HT-29 (cell line): ENCODE measurements at regions not wholly inside any gene's neighbourhood (a gene's known extent, or its start where the extent isn't known, plus 50 kb on each side); places are given as distances from the start of the nearest gene placed in this dataset.
A peak's percentile ranks its signal among the peaks of the same experiment; 100 is the strongest.

Experiments
- DNase-seq: peaks from one replicate; pipeline ENCODE4 v3.0.0-alpha.2; 2015; ENCODE audit warnings: low spot score

DNA sequence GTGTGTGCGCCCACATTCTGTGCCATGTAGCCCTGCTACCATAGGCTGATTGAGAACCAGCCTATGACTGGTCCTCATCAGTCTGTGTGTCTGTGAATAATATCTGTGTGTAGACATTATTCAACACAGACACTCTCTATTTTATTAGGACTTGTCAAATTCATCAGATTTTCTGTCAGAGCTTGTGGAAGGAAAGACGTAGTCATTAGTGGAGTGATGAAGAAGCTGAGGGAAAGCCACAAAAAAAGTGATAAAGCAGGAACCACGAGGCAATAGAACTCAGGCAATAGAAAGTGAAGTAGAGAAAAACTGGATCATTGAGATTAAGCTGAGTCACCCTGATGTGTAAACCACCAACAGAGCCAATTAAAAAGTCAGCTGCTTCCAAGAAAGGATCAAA lies 122.2 kb upstream of the MARCKS start:
- peak; percentile 9 for DNase-seq

DNA sequence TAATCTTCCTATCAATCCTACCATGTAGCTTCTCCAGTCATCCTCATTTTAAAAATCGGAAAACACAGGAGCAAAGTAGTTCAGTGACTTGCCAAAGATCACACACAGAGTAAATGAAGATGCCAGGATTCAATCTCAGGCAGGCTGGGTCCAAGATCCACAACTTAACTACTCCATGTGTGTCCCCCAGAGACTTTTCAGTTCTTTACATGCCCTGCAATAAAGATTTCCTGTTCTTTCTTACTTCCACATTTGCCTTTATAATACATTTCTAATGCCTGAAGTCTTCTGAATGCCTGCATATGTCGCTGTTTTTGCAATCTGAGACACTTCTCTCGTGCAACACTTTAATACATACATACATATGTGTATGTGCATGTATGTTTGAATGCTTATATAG lies 121.7 kb upstream of the MARCKS start:
- no peak for DNase-seq

DNA sequence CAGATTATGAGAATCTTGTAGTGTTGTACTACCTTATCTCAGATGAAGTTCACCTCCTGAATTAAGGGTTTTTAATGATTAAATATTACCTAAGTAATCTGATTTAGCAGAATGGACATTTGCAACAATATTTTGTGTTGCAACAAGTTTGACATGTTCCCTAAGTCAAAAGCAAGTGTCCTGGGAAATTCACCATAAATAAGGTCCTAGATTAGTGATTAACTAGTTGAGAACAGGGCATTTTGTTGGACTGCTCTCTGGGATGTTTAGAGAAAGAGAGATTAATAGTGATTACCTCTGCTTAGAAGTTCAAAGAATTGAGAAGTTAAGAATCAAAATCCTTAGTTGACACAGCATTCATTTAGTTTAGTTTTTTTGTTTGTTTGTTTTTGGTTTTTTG lies 120.2 kb upstream of the MARCKS start:
- no peak for DNase-seq

DNA sequence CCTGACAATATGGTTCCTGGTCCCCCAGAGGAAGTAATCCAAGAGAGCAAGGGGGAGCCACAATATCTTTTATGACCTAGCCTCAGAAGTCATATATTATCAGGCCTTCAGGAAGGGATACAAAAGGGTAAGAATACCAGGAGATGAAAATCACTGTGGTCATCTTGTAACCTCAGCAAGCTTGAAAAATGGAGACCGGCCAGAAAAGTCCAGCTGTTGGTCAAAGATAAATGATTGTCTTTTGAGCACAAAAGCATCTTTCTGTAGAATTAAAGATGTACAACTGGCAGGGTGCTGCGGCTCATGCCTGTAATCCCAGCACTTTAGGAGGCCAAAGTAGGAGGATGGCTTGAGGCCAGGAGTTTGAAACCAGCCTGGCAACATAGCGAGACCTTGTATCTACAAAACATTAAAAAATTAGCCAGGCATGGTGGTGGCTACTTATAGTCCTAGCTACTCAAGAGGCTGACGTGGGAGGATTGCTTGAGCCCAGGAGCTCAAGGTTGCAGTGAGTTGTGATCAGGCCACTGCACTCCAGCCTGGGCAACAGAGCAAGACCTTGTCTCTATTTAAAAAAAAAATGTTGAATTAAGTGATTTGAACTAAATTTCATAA lies 118.0 kb upstream of the MARCKS start:
- DNase-seq: no peak

DNA sequence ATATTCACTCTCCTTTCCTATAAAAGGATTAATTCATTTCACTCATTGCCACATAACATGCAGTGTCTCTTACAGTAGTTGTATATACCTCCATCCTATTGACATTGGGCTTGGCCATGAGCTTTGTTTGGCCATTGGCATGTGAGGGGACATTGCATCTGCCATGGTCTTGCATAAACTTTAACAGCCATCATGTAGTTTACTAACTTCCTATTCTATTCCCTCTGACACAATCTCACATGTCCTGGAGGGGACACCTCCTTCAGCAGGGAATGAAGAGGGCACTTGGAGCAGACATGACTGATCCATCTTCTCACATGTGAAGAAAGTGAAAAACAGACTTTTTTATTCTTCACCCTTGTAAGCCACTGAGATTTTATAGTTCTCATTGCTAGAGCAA lies 115.5 kb upstream of the MARCKS start:
- DNase-seq: no peak

DNA sequence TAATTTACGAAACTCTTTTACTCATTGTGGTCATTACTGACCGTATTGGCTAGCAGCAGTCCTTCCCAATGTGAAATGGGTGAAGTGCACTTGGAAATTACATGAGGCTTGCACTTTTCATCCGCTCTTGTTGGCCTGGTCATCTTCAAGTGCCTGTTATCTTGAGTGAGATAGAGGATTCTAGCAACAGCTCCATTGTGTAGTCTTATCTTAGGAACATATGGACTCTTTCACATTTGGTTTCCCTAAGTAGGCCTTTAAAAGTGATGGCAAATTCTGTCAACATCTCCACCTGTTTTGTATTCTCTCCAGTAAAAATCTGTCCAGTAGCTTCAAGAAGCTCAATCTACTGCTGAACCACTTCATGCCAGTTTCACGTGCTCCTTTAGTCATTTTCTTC lies 114.8 kb upstream of the MARCKS start:
- no peak for DNase-seq

DNA sequence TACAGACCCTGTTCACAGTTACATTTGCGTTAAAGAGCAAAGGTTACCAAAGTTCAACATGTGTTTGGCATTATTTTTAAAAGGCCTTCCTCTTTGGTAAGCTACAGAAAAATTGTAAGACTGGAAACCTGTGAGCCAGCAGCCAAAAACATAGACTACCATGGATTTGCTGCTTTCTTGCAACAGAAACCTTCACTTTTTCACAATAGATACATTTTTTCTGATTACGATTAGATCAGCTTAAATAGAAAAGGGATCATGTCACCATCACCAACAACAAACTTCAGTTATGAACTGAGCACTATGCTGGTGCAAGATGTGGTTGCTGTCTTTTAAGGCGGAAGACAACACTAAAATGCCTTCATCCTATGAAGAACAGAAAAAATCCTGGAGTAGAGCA lies 112.3 kb upstream of the MARCKS start:
- no peak for DNase-seq

DNA sequence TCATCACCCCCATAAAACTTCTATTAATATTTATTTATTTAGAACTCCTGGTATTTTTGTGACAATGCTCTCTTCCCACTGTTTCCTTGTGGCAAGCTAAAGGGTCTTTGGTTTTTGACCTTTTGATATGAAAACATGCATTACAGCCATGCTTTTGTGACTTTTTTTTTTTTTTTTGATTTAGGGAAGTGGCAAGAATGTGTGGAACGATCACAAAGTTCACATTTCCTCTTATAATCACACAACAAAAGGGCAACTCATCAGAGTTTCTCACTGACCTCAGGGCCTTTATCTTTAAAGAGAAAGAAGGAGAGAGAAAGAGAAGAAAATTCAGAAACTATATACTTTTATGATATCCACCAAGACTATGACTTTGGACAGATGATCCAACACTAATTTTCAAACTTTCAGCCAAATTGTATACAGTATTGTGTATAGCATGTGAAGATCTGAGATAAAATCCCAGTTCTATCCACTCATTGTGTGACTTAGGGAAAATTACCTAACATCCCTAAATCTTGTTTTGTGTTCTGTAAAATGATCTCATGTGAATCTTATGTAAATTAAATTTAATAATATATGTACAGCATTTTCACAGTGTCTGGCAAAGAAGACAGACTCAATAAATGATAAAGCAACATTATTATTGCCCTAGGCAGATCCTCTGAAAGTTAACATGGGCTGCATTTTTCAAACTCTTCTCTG lies 106.8 kb upstream of the MARCKS start:
- no peak for DNase-seq

DNA sequence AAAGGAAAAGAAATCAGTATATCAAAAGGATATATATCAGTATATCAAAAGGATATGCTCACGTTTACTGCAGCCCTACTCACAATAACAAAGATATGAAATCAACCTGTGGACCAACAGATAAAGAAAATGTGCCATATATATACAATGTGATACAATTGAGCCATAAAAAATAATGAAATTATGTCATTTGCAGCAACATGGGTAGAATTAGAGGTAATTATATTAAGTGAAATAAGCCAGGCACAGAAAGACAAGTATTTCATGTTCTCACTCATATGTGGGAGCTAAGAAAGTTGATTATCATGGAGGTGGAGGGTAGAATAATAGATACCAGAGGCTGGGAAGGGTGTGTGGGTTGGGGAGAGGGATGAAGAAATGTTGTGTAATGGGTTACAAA lies 102.9 kb upstream of the MARCKS start:
- no peak for DNase-seq

DNA sequence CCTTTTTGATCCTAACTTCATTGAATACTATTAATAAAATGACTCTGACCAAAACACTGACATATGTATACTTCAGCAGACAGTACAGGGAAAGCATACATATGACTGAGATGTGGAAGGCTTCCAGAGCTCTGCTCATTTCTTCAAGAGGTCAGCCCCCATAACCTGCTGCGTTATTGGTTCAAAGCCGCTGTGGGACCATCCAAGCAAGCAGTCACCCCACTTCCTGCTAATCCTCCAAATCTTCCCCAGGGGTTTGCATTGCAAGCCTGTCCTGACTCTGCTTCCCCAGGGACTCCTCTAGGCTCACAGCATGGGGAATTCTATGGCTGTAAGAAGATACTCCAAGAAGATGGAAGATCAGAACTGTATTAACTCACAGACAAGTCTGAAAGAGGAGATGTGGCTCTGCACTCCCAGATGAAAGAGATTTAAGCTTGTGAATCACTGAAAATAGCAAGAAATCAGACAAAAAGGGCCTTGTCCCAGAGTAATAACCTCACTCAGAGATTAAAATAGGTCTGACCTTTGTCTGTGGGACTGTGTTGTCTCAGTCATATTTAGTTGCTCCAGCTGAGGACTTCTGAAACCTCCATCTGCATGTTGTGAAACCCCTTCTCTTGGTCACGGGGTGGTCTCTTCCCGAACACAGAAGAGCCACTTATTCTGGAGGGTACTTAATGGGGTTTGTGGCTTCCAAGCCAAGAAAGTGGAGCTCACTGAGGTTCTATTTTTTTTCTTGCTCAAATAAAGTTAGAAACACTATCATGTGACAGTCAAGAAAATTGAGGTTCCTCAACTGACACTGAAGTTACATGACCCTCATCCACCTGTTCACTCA lies 101.5 kb upstream of the MARCKS start:
- no peak for DNase-seq

DNA sequence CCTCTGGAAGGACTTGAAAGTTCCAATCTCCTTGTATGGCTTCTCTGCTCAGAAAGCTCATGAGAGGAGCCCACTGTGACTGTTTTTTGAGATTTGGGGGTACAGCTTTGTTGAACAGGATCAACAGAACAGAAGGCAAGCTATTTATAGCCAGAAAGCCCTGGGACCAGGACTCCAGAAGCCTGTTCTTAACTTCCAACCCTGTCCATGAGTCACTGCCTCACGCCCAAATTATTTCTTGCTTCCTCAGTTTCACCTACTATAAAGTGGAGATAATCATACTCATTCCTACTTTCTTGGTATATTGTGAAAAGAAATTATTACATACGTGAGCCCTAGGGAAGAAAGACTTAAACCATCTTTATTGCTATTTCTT lies 100.9 kb upstream of the MARCKS start:
- no peak for DNase-seq

DNA sequence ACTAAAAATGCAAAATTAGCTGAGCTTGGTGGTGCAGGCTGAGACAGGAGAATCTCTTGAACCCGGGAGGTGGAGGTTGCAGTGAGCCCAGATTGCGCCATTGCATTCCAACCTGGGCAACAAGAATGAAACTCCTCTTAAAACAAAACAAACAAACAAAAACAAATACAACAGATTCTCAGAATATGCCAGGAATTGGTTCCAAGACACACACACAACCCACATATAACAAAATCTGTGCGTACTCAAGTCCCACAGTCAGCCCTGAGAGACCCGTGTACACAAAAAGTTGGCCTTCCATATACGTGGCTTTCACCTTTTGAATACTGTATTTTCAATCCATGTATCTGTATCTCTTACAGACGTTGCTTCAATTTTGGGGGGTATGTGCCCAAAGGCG lies 98.9 kb upstream of the MARCKS start:
- DNase-seq: no peak

DNA sequence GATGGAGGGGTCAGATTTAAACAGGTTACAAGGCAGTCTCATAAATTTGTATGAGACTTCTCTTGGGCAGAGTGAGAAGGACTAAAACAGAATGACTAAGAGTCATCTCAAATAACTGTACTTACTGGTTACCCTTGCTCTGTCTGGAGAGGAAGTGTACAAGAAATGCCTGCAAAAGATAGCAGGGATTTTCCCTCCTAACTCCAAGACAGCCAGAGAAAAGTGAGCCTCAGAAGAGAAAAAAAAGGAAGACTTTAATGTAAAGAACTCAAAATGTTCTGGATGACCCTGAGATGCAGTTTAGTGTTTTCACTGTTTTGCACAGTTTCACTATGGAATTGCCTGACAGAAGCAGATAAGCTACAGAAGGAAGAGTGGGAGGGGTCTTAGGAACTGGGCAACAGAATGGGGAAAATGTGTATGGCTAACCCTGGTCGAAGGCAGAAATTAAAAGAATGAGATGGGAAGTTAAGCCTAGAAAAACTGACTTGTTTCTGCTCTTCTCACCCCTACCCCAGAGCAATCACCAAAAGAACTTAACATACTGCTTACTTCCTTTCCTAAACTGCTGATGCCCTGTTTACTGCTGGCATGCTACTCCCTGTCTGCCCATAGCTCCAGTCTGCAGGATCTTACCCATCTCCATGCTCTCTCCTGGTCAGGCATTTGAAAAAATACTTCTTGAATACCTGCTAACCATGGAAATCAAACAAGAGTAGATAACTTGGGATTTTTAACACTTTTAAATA lies 98.1 kb upstream of the MARCKS start:
- no peak for DNase-seq

DNA sequence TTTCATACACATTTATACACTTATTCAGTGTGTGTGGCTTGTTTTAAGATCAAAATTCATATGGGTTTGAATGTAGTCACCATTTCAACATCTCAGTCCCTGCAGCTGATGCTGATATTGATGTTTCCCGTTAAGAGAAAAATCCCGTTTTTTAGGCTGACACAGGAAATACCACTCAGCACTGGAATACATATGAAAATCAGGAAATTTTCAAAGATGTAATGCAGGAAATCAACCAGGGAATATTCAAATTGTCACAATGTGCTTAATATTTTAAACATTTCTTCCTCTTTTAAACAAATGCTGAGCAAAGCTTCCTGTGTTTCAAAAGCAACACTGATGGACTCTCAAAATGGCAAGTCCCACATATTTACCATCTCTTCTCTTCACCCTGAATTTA lies 94.5 kb upstream of the MARCKS start:
- no peak for DNase-seq

DNA sequence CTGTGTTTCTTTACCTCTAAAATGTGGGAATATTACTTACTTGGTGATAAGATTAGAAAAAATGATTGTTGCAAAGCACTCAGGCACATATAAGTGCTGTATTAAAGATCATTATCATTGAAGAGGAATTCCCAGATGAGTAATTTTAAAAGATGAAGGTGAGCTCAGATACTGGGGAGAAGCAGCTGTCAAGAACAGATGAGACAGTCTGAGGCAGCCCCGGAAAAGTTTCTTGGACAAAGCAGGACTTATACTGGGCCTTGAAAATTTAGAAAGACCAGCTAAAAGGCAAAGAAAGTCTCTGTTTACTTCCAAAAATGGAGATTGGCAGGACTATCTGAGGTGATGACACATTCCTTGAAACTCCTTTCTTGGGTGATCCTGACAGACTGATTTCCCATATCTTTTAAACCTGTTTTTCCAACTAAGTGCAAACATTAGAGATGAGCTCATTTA lies 93.8 kb upstream of the MARCKS start:
- no peak for DNase-seq

DNA sequence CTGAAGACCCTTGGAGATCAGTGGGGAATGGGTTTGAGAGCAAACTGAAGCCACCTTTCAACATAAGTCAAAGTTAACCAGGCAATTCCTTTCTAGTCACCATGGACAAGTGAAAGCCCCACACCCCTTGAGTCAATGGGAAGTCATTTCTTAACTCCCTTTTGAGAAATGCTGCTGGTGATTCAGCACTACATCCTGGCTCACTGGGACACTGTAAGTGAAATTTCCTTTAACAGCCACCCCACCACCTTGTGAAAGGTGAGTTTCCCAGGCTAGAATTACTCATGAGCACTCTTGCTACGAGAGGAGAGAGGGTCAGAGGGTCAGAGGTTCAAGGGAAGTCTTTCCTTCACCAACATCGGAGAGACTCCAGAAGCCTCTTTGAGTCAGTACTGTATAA lies 93.3 kb upstream of the MARCKS start:
- DNase-seq: no peak

DNA sequence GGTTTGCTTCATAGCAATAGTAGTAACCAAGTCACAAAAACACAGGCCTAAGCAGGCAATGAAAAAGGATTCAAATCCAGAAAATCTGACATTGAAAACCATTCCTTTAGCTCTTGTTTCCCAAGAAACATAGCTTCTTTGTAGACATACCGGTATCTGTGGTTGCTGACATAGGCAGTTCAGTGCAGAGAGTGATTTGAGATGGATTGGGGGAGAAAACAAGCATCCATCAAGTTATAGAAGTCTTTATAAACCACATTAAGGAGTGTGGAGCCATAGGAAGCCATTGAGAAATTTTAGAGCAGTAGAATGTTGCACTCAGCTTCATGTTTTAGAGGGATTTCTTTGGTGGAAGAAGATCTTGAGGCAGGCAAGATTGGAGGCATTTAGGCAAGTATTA lies 91.2 kb upstream of the MARCKS start:
- DNase-seq: no peak

DNA sequence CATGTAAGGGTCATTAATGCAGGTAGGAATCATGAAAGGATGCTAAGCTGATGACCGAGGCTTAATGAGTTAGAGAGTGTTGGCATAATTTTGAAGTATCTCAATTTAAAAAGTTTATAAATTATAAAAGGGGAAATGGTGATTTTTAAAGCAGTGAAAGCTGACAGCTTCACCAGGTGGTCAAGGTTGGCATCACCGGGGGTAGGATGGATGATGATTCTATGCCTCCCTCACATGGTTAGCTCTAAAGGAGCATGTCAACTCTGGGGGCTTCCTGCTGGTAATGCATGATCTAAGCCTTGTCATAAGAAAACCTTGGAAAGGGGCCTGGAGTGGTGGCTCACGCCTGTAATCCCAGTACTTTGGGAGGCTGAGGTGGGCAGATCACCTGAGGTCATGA lies 89.2 kb upstream of the MARCKS start:
- no peak for DNase-seq

DNA sequence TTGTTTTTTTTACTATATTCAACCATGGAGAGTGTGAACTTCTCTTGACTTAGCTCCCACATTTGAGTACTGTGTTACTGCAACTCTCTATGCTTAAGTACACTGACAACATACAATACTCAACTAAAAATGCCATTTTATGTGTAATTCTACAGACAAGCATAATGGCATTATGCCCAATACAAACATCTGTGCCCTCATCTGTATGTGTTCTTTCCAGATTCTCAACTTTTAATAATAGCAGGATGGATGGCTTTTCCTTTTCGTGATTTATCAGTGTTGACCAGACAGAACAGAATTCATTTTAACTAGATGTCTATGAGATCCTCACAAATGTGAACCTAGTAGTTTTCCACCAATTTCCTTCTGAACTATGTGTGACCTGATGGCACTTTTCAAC lies 84.2 kb upstream of the MARCKS start:
- DNase-seq: no peak

DNA sequence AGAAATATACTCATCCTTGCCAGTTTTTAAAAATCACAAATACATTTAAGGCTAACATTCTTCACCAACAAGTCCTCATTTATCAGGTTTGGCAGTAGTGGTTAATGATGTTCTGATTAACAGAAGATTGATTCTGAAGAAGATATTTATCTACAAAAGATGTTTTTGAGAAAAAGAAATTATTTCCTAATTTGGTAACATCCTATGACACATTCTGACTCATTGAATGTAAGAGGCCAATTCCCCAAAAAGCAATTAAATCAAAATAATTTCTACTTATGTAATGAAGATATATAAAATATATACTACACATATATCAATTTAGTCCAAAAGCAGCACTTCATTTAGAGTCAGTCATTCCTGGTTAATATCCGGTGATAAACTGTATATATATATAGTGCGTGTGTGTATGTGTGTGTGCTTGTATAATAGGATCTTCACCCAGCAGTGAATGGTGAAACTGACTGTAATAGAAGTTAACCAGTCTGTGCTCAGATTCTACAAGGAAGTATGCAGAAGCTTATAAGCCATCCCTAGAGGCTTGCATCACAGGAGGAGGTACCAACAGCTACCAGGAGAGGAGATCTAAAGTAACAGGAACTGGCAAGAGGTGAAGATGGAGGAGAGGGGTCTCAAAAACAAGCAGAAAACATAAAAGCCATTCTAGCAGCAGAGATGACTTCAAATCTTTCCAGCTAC lies 82.9 kb upstream of the MARCKS start:
- no peak for DNase-seq

DNA sequence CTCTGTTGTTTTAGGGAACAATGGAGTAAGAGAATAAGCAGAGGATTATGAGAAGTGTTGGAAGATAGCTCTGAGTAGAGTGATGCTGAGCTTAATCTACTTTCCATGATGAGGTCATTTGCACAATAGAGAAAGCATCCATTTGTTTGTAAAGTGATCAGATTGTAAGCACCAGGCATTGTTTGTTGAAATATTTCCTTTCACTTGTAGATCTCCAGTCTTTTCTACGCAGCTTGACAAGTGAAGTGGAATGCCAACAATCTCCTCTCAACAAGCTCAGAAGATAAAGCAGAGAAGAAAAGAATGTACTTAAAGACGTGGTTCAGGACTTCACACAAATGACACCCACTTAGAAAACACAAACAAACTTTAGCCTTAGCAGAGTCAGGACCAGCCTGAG lies 80.1 kb upstream of the MARCKS start:
- DNase-seq: no peak

DNA sequence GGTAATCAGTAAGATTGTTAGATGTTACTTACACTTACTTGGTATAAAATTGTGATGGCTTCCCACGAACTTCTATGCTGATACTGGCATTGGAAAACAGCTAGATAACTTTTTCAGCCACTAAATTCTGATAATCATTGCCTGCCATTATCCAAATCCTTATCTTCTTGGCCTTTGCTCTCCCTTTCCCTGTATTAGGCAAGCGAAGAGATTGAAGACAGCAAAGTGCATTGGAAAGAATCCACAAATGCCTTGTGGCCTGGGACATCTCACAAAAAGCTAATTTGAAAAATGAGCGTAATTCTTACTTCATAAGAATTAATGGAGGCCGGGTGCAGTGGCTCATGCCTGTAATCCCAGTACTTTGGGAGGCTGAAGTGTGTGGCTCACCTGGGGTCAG lies 79.5 kb upstream of the MARCKS start:
- no peak for DNase-seq
